PC-3 (cell line): ENCODE measurements at regions not wholly inside any gene's neighbourhood (a gene's known extent, or its start where the extent isn't known, plus 50 kb on each side); places are given as distances from the start of the nearest gene placed in this dataset.

ENCODE experiments used
- EZH2 ChIP-seq: fragments of 300-600 bp; sonication (generic); IDR thresholded peaks from one replicate; pipeline ENCODE4 v1.6.1; 2017; ENCODE audit warnings: antibody characterized with exemption, mild to moderate bottlenecking, low read length; ENCODE audit not compliant: unreplicated experiment
- TF ChIP-seq, protein P1 (sequence below): fragments of 300-600 bp; sonication (generic); conservative IDR thresholded peaks from 2 replicates; pipeline ENCODE4 v1.5.1; 2017; ENCODE audit warnings: antibody characterized with exemption, low read depth, mild to moderate bottlenecking, low read length

DNA sequence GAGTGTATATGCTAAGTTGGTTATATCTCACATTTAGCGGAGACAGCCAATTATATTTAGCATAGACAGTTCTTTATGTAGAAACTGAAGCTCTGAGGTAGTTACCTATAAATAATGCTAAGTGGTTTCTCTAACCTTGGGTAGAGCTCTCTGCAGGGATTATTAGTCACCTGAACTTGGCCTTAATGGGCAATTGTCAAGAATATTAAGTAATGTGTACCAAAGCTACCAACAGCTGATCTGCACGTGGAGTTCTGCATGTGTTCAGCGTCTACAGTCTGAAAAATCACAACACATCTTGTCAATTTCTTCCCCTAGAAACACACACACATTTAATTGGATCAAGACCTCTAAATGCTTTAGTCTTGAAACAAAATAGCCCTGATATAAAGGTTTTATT lies 740.6 kb upstream of the FAM241A start:
- TF ChIP-seq, protein P1, sequence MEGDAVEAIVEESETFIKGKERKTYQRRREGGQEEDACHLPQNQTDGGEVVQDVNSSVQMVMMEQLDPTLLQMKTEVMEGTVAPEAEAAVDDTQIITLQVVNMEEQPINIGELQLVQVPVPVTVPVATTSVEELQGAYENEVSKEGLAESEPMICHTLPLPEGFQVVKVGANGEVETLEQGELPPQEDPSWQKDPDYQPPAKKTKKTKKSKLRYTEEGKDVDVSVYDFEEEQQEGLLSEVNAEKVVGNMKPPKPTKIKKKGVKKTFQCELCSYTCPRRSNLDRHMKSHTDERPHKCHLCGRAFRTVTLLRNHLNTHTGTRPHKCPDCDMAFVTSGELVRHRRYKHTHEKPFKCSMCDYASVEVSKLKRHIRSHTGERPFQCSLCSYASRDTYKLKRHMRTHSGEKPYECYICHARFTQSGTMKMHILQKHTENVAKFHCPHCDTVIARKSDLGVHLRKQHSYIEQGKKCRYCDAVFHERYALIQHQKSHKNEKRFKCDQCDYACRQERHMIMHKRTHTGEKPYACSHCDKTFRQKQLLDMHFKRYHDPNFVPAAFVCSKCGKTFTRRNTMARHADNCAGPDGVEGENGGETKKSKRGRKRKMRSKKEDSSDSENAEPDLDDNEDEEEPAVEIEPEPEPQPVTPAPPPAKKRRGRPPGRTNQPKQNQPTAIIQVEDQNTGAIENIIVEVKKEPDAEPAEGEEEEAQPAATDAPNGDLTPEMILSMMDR, result no peak
- no peak for TF ChIP-seq EZH2
